ENCODE measurements at regions not wholly inside any gene's neighbourhood (a gene's known extent, or its start where the extent isn't known, plus 50 kb on each side); places are given as distances from the start of the nearest gene placed in this dataset.

DNA sequence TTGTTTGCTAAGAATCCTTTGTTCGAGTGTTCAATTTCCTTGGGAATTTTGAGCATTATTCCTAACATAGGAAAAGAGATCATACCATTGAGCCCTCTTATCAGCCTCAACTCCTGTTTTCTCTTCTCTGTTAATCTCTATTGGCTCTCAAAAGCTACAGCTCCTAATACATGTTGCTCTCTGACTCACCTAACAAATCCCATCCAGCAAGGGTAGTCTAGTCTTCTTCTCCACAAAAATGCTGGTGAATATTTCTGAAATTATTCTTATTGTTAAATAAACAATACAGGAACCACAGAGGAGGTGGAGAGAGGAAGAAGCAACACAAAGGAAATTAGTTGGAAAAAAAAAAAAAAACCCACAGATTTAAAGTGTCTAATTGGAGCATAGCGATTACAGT is 325.8 kb upstream of the NAALADL2 start:
- Histone ChIP-seq H3K4me2 (ENCODE audit: insufficient read depth in 1 of 2, low read depth in 2 of 2, low read length in 2 of 2) (no peak overlapping the region), H2BK120ac (replicated peaks; ENCODE audit: low read depth, low read length) (no peak overlapping the region), H2BK20ac (ENCODE audit: low read length) (no peak overlapping the region), H3K9me3 (ENCODE audit: insufficient read depth in 2 of 2, low read depth in 1 of 2, low read length in 1 of 2) (no peaks in the 10 kb centered on the region), H3K4me3 (ENCODE audit: extremely low read depth in 1 of 4, insufficient read depth in 2 of 4, low read depth in 3 of 4, low read length in 4 of 4) (no peak overlapping the region), H3K14ac (ENCODE audit: insufficient read length) (no peak overlapping the region), H3K23me2 (ENCODE audit: low read depth, low read length) (no peaks in the 10 kb centered on the region), H2AFZ (ENCODE audit: low read length) (no peak overlapping the region), H3K56ac (replicated peaks; ENCODE audit: insufficient read length, low read depth, low read length) (no peak overlapping the region), H2AK5ac (ENCODE audit: low read depth, low read length) (no peak overlapping the region), H3K27ac (ENCODE audit: low read depth, low read length) (no peak overlapping the region), H4K91ac (replicated peaks; ENCODE audit: insufficient read length, low read length) (no peak overlapping the region), H2BK5ac (ENCODE audit: low read depth, low read length) (no peak overlapping the region), H3K79me2 (ENCODE audit: control insufficient read depth in 1 of 2, insufficient read depth in 2 of 2, low read length in 2 of 2) (no peaks in the 10 kb centered on the region), H3K36me3 (ENCODE audit: control insufficient read depth in 2 of 4, insufficient read depth in 4 of 4, low read length in 3 of 4) (no peaks in the 10 kb centered on the region), H3K27me3 (replicated peaks in 1 of 4; ENCODE audit: control insufficient read depth in 3 of 4, extremely low read depth in 1 of 4, insufficient read depth in 3 of 4, low read length in 3 of 4) (no peaks in the 10 kb centered on the region), H3K4ac (replicated peaks; ENCODE audit: insufficient read length, low read depth, low read length) (no peak overlapping the region), H3K23ac (ENCODE audit: insufficient read length) (no peak overlapping the region), H4K20me1 (replicated peaks in 1 of 2; ENCODE audit: control insufficient read depth in 1 of 2, insufficient read depth in 2 of 2, low read length in 2 of 2) (no peaks in the 10 kb centered on the region), H3K79me1 (ENCODE audit: low read depth, low read length) (no peaks in the 10 kb centered on the region), H3K4me1 (replicated peaks in 1 of 4; ENCODE audit: control insufficient read depth in 3 of 4, insufficient read depth in 4 of 4, low read length in 3 of 4) (peaks cover 0 to 13% (median 1%) of the 10 kb centered on the region in 4 experiments; a peak in 3 of 7 replicates), H4K8ac (ENCODE audit: extremely low read depth, insufficient read depth, low read length) (no peak overlapping the region), H2BK12ac (ENCODE audit: low read depth, low read length) (no peak overlapping the region), H4K5ac (ENCODE audit: insufficient read length, low read depth, low read length) (no peak overlapping the region), H2BK15ac (ENCODE audit: low read length) (no peak overlapping the region), H3K9ac (replicated peaks in 1 of 4; ENCODE audit: extremely low read depth in 1 of 4, low read depth in 3 of 4, low read length in 3 of 4) (no peak overlapping the region), H3K18ac (ENCODE audit: extremely low read depth, low read length) (no peak overlapping the region)
- TF ChIP-seq NRF1 (IDR thresholded peaks at IDR 0.05; ENCODE audit: low read depth, low read length) (no peak), CREB1 (IDR thresholded peaks at IDR 0.05) (no peak), EP300 (IDR thresholded peaks at IDR 0.05; ENCODE audit: borderline replicate concordance in 1 of 2, low read depth in 2 of 2, low read length in 2 of 2) (no peak), TCF12 (IDR thresholded peaks at IDR 0.05; ENCODE audit: low read depth, low read length) (no peak)
- DNase-seq (ENCODE audit: low read depth in 1 of 2, low spot score in 2 of 2) (no peak), FAIRE-seq (no peak)
- POLR2A ChIA-PET (ENCODE audit: partially characterized antibody) = interaction anchor here (1.2 to 1.7 kb wide), 2 partner anchors 9 to 92 kb away, joined by 3 to 4 read pairs; no protein-coding TSS in a partner anchor
- CTCF ChIA-PET (ENCODE audit: partially characterized antibody) = no interaction called here
- WGBS, 2 experiments (ENCODE audit: extremely low coverage in 1 of 2, insufficient coverage in 1 of 2, insufficient read length in 1 of 2, insufficient replicate concordance in 2 of 2, low coverage in 1 of 2, low lambda C conversion rate in 2 of 2, missing lambda C conversion rate in 1 of 2) = 93% methylated on average over 2 of the region's 2 CpGs; no CpG with 5 or more reads in 1 of the 2 experiments
